GM12864 (cell line): ENCODE measurements at regions not wholly inside any gene's neighbourhood (a gene's known extent, or its start where the extent isn't known, plus 50 kb on each side); places are given as distances from the start of the nearest gene placed in this dataset.

Experiments
- DNase-seq: peaks from one replicate; pipeline ENCODE4 v3.0.0-alpha.2; 2011; ENCODE audit warnings: low read depth
- H3K4me3 ChIP-seq: 2 replicates; pipeline ENCODE4 v1.5.1; 2011; ENCODE audit warnings: mild to moderate bottlenecking, low read depth, low read length, control low read depth
- TF ChIP-seq, protein P1 (sequence below): IDR thresholded peaks from 2 replicates; pipeline ENCODE4 v1.5.1; 2011; ENCODE audit warnings: low read depth, mild to moderate bottlenecking, moderate library complexity, low read length, control low read depth, inconsistent platforms; ENCODE audit errors: missing control alignments

DNA sequence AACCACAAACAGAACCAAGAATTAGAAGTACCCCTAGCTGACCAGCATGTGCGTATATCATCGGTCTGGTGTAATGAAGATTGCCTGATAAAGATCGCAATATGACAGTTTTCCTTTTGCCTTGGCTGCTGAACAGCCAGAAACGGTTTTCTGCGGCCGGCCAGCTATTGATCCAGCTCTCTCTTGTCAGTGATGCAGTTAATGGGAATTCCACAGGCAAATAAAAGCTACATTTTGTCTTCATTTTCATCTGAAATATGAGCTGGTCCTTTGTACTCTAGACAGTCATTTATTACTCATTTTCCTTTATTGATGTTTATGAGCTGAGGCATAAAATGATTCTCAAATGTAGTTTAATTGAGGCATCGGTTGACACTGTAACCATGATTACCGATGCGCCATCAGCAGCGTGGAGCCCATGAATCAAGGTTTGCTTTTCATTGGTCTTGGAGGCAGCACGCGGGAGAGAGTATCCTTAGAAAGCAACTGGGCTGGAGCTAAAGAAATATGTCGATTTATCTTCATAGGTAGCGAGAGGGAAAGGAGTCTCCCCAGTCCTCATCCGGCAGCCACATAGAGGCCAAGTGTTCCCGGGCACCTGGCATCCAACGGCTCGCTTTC lies 535.2 kb downstream of the GALR1 start:
- no peak for DNase-seq
- H3K4me3 ChIP-seq, result no peak overlapping the region
- TF ChIP-seq, protein P1, sequence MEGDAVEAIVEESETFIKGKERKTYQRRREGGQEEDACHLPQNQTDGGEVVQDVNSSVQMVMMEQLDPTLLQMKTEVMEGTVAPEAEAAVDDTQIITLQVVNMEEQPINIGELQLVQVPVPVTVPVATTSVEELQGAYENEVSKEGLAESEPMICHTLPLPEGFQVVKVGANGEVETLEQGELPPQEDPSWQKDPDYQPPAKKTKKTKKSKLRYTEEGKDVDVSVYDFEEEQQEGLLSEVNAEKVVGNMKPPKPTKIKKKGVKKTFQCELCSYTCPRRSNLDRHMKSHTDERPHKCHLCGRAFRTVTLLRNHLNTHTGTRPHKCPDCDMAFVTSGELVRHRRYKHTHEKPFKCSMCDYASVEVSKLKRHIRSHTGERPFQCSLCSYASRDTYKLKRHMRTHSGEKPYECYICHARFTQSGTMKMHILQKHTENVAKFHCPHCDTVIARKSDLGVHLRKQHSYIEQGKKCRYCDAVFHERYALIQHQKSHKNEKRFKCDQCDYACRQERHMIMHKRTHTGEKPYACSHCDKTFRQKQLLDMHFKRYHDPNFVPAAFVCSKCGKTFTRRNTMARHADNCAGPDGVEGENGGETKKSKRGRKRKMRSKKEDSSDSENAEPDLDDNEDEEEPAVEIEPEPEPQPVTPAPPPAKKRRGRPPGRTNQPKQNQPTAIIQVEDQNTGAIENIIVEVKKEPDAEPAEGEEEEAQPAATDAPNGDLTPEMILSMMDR, result no peak

DNA sequence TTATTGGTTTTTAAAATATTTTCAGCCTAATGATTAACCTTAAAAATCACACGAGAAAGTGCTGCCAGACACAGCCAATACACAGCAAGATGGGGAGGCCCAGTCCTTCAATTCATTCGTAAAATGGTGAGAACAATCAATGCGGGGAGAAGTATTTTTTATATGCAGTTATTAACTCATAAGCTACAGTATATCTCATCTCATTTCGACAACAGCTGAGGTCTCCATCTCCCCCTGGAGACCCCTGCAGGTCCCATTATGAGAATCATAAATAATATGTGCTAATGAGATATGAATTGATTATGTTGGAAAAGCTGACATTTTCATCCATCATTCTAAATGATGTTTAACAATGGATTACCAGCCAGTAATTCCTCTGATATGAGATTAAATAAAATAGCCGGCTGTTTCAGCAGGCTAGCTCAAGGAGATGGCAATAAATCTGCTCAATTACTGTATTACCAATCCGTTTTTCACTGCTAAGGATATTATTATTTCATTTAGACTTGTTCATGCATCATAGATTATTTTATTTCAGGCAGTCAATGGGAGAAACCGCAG lies 535.8 kb downstream of the GALR1 start:
- DNase-seq, result no peak
- H3K4me3 ChIP-seq, result no peak overlapping the region
- TF ChIP-seq, protein P1, result no peak

DNA sequence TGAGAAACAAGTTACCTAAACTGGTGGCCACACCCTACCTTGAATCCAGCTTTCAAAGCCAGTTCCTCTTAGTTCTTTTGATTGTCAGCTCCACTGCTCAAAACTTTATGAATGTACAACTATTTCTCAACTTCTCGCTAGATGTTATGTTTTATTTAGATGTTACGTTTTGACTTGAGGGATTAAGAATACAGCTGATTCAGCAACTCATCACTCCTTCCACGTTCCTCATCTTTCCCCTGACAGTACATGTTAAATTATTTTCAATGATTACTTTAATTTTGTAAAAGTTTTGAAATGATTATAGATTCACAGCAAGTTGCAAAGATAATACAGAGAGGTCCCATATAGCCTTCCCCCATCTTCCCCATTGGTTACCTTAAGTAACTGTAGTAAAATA lies 553.4 kb downstream of the GALR1 start:
- H3K4me3 ChIP-seq, result no peak overlapping the region
- TF ChIP-seq, protein P1, result no peak
- DNase-seq, result no peak

DNA sequence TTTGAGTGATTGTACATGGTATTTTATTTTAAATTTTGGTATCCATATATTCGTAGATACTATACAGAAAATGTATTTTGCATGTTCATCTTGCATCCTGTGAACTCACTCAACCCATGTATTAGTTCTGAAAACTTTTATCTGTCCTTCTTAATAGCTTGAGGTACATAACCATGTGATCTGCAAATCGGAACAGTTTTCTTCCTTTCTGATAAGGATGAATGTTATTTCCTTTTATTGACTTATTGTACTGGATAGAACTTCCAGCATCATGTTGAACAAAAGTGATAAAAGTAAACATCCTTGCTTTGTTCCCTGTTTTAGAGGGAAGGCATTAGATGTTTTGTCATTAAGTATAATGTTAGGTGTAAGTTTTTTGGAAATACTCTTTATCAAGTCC lies 554.7 kb downstream of the GALR1 start:
- TF ChIP-seq, protein P1, result no peak
- DNase-seq, result no peak
- no peak overlapping the region for H3K4me3 ChIP-seq

DNA sequence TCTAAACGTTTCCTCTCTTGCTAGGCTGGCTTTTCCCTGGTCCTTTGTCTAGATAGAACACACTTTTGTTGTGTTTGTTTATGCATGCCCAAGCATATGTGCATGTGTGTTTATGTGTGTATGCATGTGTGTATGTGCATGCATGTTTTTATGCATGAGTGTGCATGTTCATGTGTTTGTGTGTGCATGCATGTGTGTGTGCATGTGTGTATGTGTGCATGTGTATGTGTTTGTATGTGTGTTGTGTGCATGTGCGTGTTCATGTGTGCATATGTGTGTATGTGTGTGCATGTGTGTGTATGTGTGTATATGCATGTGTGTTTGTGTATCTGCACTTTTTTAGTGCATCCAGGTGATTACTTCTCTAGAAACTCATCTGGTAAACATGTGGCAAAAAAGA lies 558.0 kb downstream of the GALR1 start:
- no peak overlapping the region for H3K4me3 ChIP-seq
- DNase-seq, result no peak
- TF ChIP-seq, protein P1, result no peak

DNA sequence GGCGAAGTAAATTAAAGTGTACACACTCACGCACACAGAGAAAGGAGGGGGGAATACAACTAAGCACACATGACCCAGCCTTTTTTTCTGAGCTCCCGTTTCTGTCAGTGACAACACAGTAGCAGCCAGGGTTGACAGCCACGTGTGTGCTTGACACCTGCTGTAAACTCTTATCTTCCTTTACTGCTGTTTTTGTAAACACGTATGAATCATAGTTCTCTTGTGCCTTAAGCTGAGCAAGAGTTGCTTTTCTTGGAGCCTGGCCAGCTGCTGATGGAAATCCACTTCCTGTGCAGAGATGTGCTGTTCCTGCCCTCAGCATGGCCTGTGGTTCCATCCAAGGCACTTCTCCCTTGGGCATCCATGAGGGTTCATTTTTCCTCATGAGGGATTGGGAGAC lies 561.9 kb downstream of the GALR1 start:
- no peak overlapping the region for H3K4me3 ChIP-seq
- TF ChIP-seq, protein P1, result no peak
- DNase-seq, result no peak
